HepG2 (cell line): ENCODE measurements at regions not wholly inside any gene's neighbourhood (a gene's known extent, or its start where the extent isn't known, plus 50 kb on each side); places are given as distances from the start of the nearest gene placed in this dataset.

ENCODE experiments used
- ATAC-seq: fragments of 200-7000 bp; cut with Tn5 transposase; 3 replicates; pipeline ENCODE4 v1.9.1; 2020; ENCODE audit warnings: mild to moderate bottlenecking, moderate library complexity
- BruUV-seq: library from RNA; stranded (reverse); fragments of 400-500 nt; replicated peaks from 2 replicates; lab custom pipeline; 2021; lab: Mats Ljungman, UMichigan
- CTCF ChIA-PET: fragments of 300-600 bp; formaldehyde crosslinking; extraction: SDS; loops from one replicate; lab custom pipeline; 2021; ENCODE audit warnings: low total read pairs, inconsistent platforms, low intra/inter-chr PET ratio; lab: Yijun Ruan, JAX
- POLR2A ChIA-PET: fragments of 350-600 bp; sonication (Branson Sonifier 250); formaldehyde crosslinking; loops from one replicate; lab custom pipeline; 2020; ENCODE audit warnings: antibody characterized with exemption, inconsistent platforms; lab: Yijun Ruan, JAX
- DNase-seq: peaks from one replicate; pipeline ENCODE4 v3.0.0-alpha.2; 2015; ENCODE audit warnings: low spot score
- FAIRE-seq: peaks from 3 replicates; lab custom pipeline; 2011; peaks lifted over from hg19 to GRCh38; lab: Jason Lieb, UNC
- H2AFZ ChIP-seq: one replicate; pipeline ENCODE4 v1.6.1; 2011; ENCODE audit warnings: low read length, inconsistent platforms
- H3K27ac ChIP-seq: fragments of 300-600 bp; 3 replicates; pipeline ENCODE4 v1.8.0; 2011; ENCODE audit warnings: mixed run types, mild to moderate bottlenecking, mixed read lengths, low read length, inconsistent platforms; ENCODE audit not compliant: insufficient read depth; ENCODE audit errors: extremely low read length
- H3K27me3 ChIP-seq, 2 experiments: fragments of 200-600 bp in 1 of 2; 2 replicates in 1 of 2; 3 replicates in 1 of 2; pipeline versions ENCODE4 v1.6.0 to v1.8.0; 2011; ENCODE audit warnings: low read length in 2 of 2, mild to moderate bottlenecking in 2 of 2, moderate library complexity in 2 of 2, inconsistent platforms in 1 of 2; ENCODE audit not compliant: insufficient read depth in 2 of 2, control insufficient read depth in 1 of 2
- H3K36me3 ChIP-seq, 2 experiments: fragments of 200-600 bp in 1 of 2; replicated peaks in 1 of 2; 2 replicates in 1 of 2; 3 replicates in 1 of 2; pipeline versions ENCODE4 v1.5.1 to v1.8.0; 2011; ENCODE audit warnings: low read length in 2 of 2, inconsistent platforms in 1 of 2; ENCODE audit not compliant: insufficient read depth in 2 of 2, control insufficient read depth in 1 of 2
- H3K4me1 ChIP-seq: 2 replicates; pipeline ENCODE4 v1.5.1; 2012; ENCODE audit warnings: low read length, inconsistent platforms; ENCODE audit not compliant: insufficient read depth
- H3K4me2 ChIP-seq: 2 replicates; pipeline ENCODE4 v1.6.0; 2011; ENCODE audit warnings: low read depth, low read length, inconsistent platforms
- H3K4me3 ChIP-seq, 3 experiments: fragments of 200-600 bp in 1 of 3; sonication (generic), shearing (Covaris generic) in 1 of 3; replicated peaks in 1 of 3; 2 replicates each; pipeline ENCODE4 v1.5.1; 2011 to 2016; ENCODE audit warnings: low read length in 3 of 3, inconsistent platforms in 2 of 3, low read depth in 2 of 3, mild to moderate bottlenecking in 2 of 3, control low read depth in 1 of 3, mixed read lengths in 1 of 3; ENCODE audit not compliant: insufficient read depth in 1 of 3
- H3K79me2 ChIP-seq: one replicate; pipeline ENCODE4 v1.6.1; 2011; ENCODE audit warnings: low read length, inconsistent platforms; ENCODE audit not compliant: insufficient read depth
- H3K9ac ChIP-seq: 2 replicates; pipeline ENCODE4 v1.6.0; 2011; ENCODE audit warnings: mild to moderate bottlenecking, low read depth, low read length, inconsistent platforms; ENCODE audit not compliant: insufficient read depth
- H3K9me3 ChIP-seq: 2 replicates; pipeline ENCODE4 v1.5.1; 2012; ENCODE audit warnings: mild to moderate bottlenecking, low read length
- H4K20me1 ChIP-seq: 2 replicates; pipeline ENCODE4 v1.6.0; 2011; ENCODE audit warnings: inconsistent platforms, mild to moderate bottlenecking, low read length, moderate library complexity; ENCODE audit not compliant: insufficient read depth
- CREM ChIP-seq, 2 experiments: sonication (generic) in 1 of 2; formaldehyde crosslinking in 1 of 2; IDR thresholded peaks; 2 replicates each; pipeline versions ENCODE4 v1.4.0 to v1.6.1; 2016 to 2020; ENCODE audit warnings: antibody characterized with exemption in 1 of 2, mild to moderate bottlenecking in 1 of 2, missing genetic modification reagents in 1 of 2
- HMG20B ChIP-seq: conservative IDR thresholded peaks from 2 replicates; pipeline ENCODE4 v1.6.1; 2016; ENCODE audit warnings: missing genetic modification reagents, missing compliant biosample characterization
- HOXA5 ChIP-seq: sonication (generic); formaldehyde crosslinking; IDR thresholded peaks from 2 replicates; pipeline ENCODE4 v1.4.0; 2020; ENCODE audit warnings: missing genetic modification reagents
- KLF11 ChIP-seq: IDR thresholded peaks from 2 replicates; pipeline ENCODE4 v1.6.1; 2016; ENCODE audit warnings: missing compliant biosample characterization
- KLF15 ChIP-seq: sonication (generic); formaldehyde crosslinking; IDR thresholded peaks from 2 replicates; pipeline ENCODE4 v1.8.1; 2023; ENCODE audit warnings: borderline replicate concordance, mild to moderate bottlenecking, inconsistent platforms, missing genetic modification reagents, mixed read lengths
- POLR2G ChIP-seq: fragments of 200-400 bp; formaldehyde crosslinking; IDR thresholded peaks from 2 replicates; pipeline ENCODE4 v1.6.1; 2018; ENCODE audit warnings: mild to moderate bottlenecking, low read depth, low read length, moderate library complexity
- SMARCC2 ChIP-seq: fragments of 450-650 bp; IDR thresholded peaks from 2 replicates; pipeline ENCODE4 v1.6.1; 2017; ENCODE audit warnings: antibody characterized with exemption, mild to moderate bottlenecking
- TRIM24 ChIP-seq: sonication (generic); formaldehyde crosslinking; IDR thresholded peaks from 2 replicates; pipeline ENCODE4 v1.8.0; 2022; ENCODE audit warnings: mild to moderate bottlenecking, missing genetic modification reagents
- ZBTB25 ChIP-seq: IDR thresholded peaks from 2 replicates; pipeline ENCODE4 v1.6.1; 2018; ENCODE audit warnings: missing genetic modification reagents
- ZC3H4 ChIP-seq: sonication (generic); formaldehyde crosslinking; IDR thresholded peaks from 2 replicates; pipeline ENCODE4 v1.4.0; 2020; ENCODE audit warnings: missing genetic modification reagents, borderline replicate concordance
- ZNF207 ChIP-seq: fragments of 450-650 bp; IDR thresholded peaks from 2 replicates; pipeline ENCODE4 v1.6.1; 2016; ENCODE audit warnings: antibody characterized with exemption, borderline replicate concordance
- ZNF30 ChIP-seq: sonication (generic); formaldehyde crosslinking; IDR thresholded peaks from 2 replicates; pipeline ENCODE4 v1.5.0; 2020; ENCODE audit warnings: mild to moderate bottlenecking, missing genetic modification reagents
- ZNF678 ChIP-seq: sonication (generic); formaldehyde crosslinking; IDR thresholded peaks from 2 replicates; pipeline ENCODE4 v1.4.0; 2020; ENCODE audit warnings: mild to moderate bottlenecking, missing genetic modification reagents
- WGBS: methylation state at CpG from one replicate; pipeline ENCODE4 v1.1.6; 2017; ENCODE audit warnings: low lambda C conversion rate; 5-methylcytosine and 5-hydroxymethylcytosine counted together
- in situ Hi-C: cut with HindIII; loops from 2 replicates; pipeline ENCODE4 v1.10.0; 2017; ENCODE audit warnings: low pct_unique_long_range_greater_than_20kb; ENCODE audit not compliant: extremely low pct_ligation_motif_present
- intact Hi-C: fragments of 100-400 bp; cut with micrococcal nuclease; formaldehyde crosslinking; loops from one replicate; pipeline ENCODE4 v1.10.0; 2022; ENCODE audit not compliant: unreplicated experiment
- TF ChIP-seq, protein P1 (sequence below): IDR thresholded peaks from 2 replicates; pipeline ENCODE4 v1.6.1; 2018; ENCODE audit warnings: missing genetic modification reagents, mild to moderate bottlenecking, missing compliant biosample characterization
- TF ChIP-seq, protein P2 (sequence below): sonication (generic); formaldehyde crosslinking; conservative IDR thresholded peaks from 2 replicates; pipeline ENCODE4 v1.5.0; 2020; ENCODE audit warnings: missing genetic modification reagents

GRCh38 chr21:22450507-22450906 lies 1452.3 kb downstream of the NCAM2 start:
- intact Hi-C loops: no loop called here
- Histone ChIP-seq H3K27me3 (no peaks in the 10 kb centered on the region), H3K27ac (no peak overlapping the region), H3K4me3 (no peak overlapping the region), H3K36me3 (no peaks in the 10 kb centered on the region), H3K9ac (no peak overlapping the region), H3K4me2 (no peak overlapping the region), H4K20me1 (no peaks in the 10 kb centered on the region), H3K79me2 (no peaks in the 10 kb centered on the region), H3K9me3 (peaks cover 88% of the 10 kb centered on the region), H3K4me1 (no peaks in the 10 kb centered on the region), H2AFZ (no peak overlapping the region)
- ChIA-PET CTCF (no interaction called here), POLR2A (no interaction called here)
- no peak for TF ChIP-seq HOXA5
- no peak for TF ChIP-seq ZNF207
- TF ChIP-seq, protein P1, sequence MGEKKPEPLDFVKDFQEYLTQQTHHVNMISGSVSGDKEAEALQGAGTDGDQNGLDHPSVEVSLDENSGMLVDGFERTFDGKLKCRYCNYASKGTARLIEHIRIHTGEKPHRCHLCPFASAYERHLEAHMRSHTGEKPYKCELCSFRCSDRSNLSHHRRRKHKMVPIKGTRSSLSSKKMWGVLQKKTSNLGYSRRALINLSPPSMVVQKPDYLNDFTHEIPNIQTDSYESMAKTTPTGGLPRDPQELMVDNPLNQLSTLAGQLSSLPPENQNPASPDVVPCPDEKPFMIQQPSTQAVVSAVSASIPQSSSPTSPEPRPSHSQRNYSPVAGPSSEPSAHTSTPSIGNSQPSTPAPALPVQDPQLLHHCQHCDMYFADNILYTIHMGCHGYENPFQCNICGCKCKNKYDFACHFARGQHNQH (CRISPR knock-in tag): no peak
- TF ChIP-seq ZBTB25 (CRISPR knock-in tag): no peak
- BruUV-seq: no TSS peak
- WGBS: 95% methylated on average over 1 of the region's 1 CpG
- DNase-seq: no peak
- no peak for FAIRE-seq
- ATAC-seq: no peak
- in situ Hi-C loops: no loop called here

DNA sequence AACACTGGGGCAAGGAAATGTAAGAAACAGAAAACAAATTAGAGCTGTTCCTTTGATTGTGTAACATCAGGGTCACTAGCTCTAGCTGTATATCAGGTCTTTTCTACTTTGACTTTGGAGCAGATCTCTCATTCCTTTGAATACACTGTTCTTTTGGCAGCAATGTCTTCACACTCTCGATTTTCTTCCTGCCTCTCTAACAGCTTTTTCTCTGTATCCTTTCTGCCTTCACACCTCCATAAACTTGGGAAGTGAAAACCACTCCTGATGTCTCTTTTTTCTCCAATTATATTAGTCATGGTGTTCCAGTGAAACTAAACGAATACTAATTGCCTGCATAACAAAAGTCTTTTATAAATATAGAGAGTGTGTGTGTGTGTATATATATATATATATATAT lies 1458.0 kb downstream of the NCAM2 start:
- no TSS peak for BruUV-seq
- Histone ChIP-seq H3K9me3 (peaks cover 83% of the 10 kb centered on the region), H3K36me3 (no peaks in the 10 kb centered on the region), H3K9ac (no peak overlapping the region), H3K4me1 (no peaks in the 10 kb centered on the region), H4K20me1 (no peaks in the 10 kb centered on the region), H3K79me2 (no peaks in the 10 kb centered on the region), H2AFZ (no peak overlapping the region), H3K27ac (no peak overlapping the region), H3K4me2 (no peak overlapping the region), H3K27me3 (no peaks in the 10 kb centered on the region), H3K4me3 (no peak overlapping the region)
- no peak for FAIRE-seq
- no peak for DNase-seq
- ChIA-PET POLR2A (no interaction called here), CTCF (no interaction called here)
- no peak for ATAC-seq
- intact Hi-C loops (no loop called here), in situ Hi-C loops (no loop called here)
- TF ChIP-seq KLF11: no peak
- no peak for TF ChIP-seq SMARCC2
- TF ChIP-seq KLF15: no peak
- no peak for TF ChIP-seq CREM (IDR thresholded peaks at IDR 0.05)
- TF ChIP-seq CREM (CRISPR knock-in tag; IDR thresholded peaks at IDR 0.05): no peak
- no peak for TF ChIP-seq ZNF30
- TF ChIP-seq, protein P2, sequence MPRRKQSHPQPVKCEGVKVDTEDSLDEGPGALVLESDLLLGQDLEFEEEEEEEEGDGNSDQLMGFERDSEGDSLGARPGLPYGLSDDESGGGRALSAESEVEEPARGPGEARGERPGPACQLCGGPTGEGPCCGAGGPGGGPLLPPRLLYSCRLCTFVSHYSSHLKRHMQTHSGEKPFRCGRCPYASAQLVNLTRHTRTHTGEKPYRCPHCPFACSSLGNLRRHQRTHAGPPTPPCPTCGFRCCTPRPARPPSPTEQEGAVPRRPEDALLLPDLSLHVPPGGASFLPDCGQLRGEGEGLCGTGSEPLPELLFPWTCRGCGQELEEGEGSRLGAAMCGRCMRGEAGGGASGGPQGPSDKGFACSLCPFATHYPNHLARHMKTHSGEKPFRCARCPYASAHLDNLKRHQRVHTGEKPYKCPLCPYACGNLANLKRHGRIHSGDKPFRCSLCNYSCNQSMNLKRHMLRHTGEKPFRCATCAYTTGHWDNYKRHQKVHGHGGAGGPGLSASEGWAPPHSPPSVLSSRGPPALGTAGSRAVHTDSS (CRISPR knock-in tag): no peak
- no peak for TF ChIP-seq ZC3H4 (CRISPR knock-in tag)
- no peak for TF ChIP-seq TRIM24 (CRISPR knock-in tag)
- TF ChIP-seq HMG20B: no peak
- TF ChIP-seq ZNF678 (CRISPR knock-in tag): no peak
- TF ChIP-seq POLR2G: no peak
- WGBS: 1% methylated on average over 2 of the region's 2 CpGs
